MG63 (cell line): ENCODE measurements at regions not wholly inside any gene's neighbourhood (a gene's known extent, or its start where the extent isn't known, plus 50 kb on each side); places are given as distances from the start of the nearest gene placed in this dataset.
A peak's percentile ranks its signal among the peaks of the same experiment; 100 is the strongest.

ENCODE experiments used
- DNase-seq: peaks from one replicate; pipeline ENCODE4 v3.0.0-alpha.2; 2020
- H3K27me3 ChIP-seq: fragments of 250-450 bp; sonication (Bioruptor Pico); 2 replicates; pipeline ENCODE4 v1.5.1; 2020; ENCODE audit warnings: mild to moderate bottlenecking, moderate library complexity
- H3K36me3 ChIP-seq: fragments of 250-450 bp; sonication (Bioruptor Pico); 2 replicates; pipeline ENCODE4 v1.5.1; 2020; ENCODE audit warnings: mild to moderate bottlenecking, moderate library complexity
- H3K4me3 ChIP-seq: fragments of 250-450 bp; sonication (Bioruptor Pico); 2 replicates; pipeline ENCODE4 v1.5.1; 2020; ENCODE audit warnings: mild to moderate bottlenecking, moderate library complexity
- H3K9me3 ChIP-seq: fragments of 250-450 bp; sonication (Bioruptor Pico); 2 replicates; pipeline ENCODE4 v1.5.1; 2020; ENCODE audit warnings: mild to moderate bottlenecking, moderate library complexity

- Histone ChIP-seq H3K27me3 (no peaks in the 10 kb centered on the region), H3K36me3 (no peaks in the 10 kb centered on the region)
- no peak for DNase-seq
Measured at GRCh38 chr14:38074081-38074480, 133.6 kb upstream of the SSTR1 start.

DNA sequence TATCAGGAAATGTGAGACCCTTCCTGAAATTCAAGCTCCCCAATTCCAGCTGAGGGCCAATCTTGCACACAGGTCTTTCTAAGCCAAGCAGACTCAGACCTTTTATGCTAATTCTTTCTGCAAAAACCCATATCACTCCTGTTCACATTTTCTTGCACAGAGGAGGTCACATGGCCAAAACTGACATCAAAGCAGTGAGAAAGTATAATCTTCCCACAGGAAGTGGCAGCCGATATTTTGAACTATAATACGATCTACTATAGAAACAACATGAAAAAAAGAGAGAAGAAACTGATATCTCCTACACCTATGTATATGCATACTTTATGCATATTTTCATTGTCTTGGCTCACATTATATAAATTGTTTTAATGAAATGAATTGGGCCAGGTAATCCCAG lies 132.9 kb upstream of the SSTR1 start:
- DNase-seq: no peak
- Histone ChIP-seq H3K36me3 (no peaks in the 10 kb centered on the region), H3K9me3 (no peaks in the 10 kb centered on the region), H3K27me3 (no peaks in the 10 kb centered on the region), H3K4me3 (no peak overlapping the region)

More at GRCh38 chr14:38074081-38074480, 133.6 kb upstream of the SSTR1 start:
- Histone ChIP-seq H3K4me3 (no peak overlapping the region), H3K9me3 (no peaks in the 10 kb centered on the region)

DNA sequence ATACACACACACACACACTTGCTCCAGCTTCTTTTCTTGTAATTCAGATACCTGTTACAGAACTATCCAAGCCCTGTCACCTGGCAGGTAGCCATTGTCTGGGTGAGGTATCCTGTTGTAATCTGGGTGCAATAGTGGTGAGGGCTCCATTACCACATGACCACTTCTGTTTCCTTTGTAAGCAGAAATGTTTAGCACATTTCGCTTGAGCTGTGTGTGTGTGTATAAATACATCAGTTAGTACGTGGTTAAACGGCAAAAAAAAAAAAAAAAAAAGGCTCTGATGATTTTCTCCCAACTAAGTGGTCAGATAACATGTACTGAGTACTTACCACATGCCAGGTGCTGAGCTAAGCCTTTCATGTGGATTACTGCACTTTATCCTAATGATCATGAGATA lies 129.3 kb upstream of the SSTR1 start:
- no peaks in the 10 kb centered on the region for H3K27me3 ChIP-seq
- no peak for DNase-seq
- H3K9me3 ChIP-seq: no peaks in the 10 kb centered on the region
- no peaks in the 10 kb centered on the region for H3K36me3 ChIP-seq
- no peak overlapping the region for H3K4me3 ChIP-seq

- no peak for DNase-seq
- Histone ChIP-seq H3K36me3 (no peaks in the 10 kb centered on the region), H3K4me3 (no peak overlapping the region), H3K27me3 (no peaks in the 10 kb centered on the region), H3K9me3 (no peaks in the 10 kb centered on the region)
Measured at GRCh38 chr14:38079268-38079667, 128.4 kb upstream of the SSTR1 start.

DNA sequence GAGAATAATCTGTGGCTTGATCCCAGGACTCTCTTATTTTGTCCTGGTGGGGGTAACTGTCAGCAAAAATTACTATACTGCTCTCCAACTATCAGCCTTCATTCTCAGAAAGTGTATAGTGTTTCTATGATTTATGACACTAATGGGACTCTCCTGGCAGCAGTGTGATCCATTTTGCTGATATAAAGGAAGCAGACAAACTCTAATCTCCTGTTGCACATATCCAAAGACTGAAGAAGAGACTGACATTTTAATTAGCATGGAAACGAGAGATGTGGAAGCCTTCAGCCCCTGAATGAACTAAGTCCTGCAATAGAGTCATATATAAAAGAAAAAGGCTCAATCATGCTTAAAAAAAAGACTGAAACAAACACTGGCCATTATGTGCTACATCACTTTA lies 127.8 kb upstream of the SSTR1 start:
- Histone ChIP-seq H3K4me3 (no peak overlapping the region), H3K36me3 (no peaks in the 10 kb centered on the region), H3K27me3 (no peaks in the 10 kb centered on the region), H3K9me3 (no peaks in the 10 kb centered on the region)
- DNase-seq: no peak

- Histone ChIP-seq H3K9me3 (no peaks in the 10 kb centered on the region), H3K27me3 (no peaks in the 10 kb centered on the region), H3K36me3 (no peaks in the 10 kb centered on the region), H3K4me3 (no peak overlapping the region)
- DNase-seq: no peak
Measured at GRCh38 chr14:38080696-38081095, 127.0 kb upstream of the SSTR1 start.

DNA sequence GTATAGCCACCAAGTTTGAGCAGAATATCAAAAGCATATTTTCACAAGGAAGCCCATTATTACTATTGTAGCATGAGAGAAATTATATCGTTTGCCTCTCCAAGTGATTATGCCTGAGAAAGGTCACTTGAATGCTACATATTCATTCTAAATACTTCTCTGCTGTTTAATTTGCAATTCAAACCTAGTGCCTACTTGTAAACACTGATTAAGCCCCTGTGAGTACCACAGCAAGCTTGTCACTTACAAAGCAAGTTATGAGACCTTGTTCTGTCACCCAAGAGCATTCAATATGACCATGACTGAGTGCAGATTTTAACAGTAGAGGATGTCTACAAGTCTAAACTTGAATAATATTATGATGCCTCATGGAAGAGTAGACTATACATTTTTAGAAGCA lies 124.7 kb upstream of the SSTR1 start:
- Histone ChIP-seq H3K36me3 (no peaks in the 10 kb centered on the region), H3K9me3 (no peaks in the 10 kb centered on the region), H3K4me3 (no peak overlapping the region), H3K27me3 (no peaks in the 10 kb centered on the region)
- no peak for DNase-seq

GRCh38 chr14:38089123-38089522 lies 118.6 kb upstream of the SSTR1 start:
- Histone ChIP-seq H3K36me3 (no peaks in the 10 kb centered on the region), H3K9me3 (peaks cover 2% of the 10 kb centered on the region; the same call in 1 of the 2 replicates), H3K27me3 (no peaks in the 10 kb centered on the region), H3K4me3 (peak overlapping the region; percentile 48)
- no peak for DNase-seq

DNA sequence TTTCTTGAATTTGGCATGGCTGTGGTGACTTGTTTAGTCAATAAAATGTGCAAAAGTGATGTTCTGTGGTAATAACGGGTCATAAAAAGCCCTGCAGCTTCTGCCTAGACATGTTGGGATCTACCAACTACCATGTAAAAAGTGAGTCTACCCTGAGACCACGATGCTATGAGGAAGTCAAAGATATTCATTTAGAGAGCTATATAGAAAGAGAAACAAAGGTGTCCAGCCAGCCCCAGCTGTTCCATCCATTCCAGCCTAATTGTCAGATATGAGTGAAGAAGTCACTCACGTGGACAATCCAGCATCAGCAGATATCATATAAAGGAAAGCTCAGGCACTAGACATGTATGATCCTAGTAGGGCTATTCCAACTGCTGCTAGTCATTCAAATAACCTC lies 117.2 kb upstream of the SSTR1 start:
- no peaks in the 10 kb centered on the region for H3K27me3 ChIP-seq
- no peaks in the 10 kb centered on the region for H3K36me3 ChIP-seq
- DNase-seq: no peak
- H3K4me3 ChIP-seq: no peak overlapping the region
- H3K9me3 ChIP-seq: peaks cover 5% of the 10 kb centered on the region; the same call in 1 of the 2 replicates

DNA sequence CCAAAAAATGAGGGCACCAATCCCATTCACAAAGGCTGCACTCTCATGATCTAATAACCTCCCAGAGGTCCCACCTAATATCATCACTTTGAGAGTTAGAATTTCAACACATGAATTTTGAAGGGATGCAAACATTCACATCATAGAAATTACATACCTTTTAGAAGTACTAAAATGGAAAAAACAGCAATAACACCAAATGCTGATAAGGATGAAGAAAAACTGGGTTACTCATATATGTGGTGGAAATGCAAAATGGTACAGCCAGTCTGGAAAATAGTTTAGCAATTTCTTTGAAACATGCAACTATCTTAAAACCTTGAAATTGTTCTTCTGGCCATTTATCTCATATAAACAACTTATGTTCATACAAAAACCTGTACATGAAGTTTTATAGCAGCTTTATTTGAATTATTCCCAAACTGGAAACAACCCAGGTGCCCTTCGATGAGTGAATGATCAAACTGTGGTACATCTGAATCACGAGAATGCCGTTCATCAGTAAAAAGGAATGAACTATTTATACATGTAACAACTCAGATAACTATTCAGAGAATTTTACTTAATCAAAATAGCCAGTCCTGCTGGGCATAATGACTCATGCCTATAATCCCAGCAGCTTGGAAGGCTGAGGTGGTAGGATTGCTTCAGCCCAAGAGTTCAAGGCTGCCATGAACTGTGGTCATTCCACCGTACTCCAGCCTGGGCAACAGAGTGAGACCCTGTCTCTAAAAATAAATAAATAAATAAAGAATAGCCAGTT lies 109.4 kb upstream of the SSTR1 start:
- no peaks in the 10 kb centered on the region for H3K27me3 ChIP-seq
- H3K4me3 ChIP-seq: no peak overlapping the region
- peak; percentile 61 for DNase-seq
- H3K9me3 ChIP-seq: peaks cover 15% of the 10 kb centered on the region
- no peaks in the 10 kb centered on the region for H3K36me3 ChIP-seq

GRCh38 chr14:38101679-38102078 lies 106.0 kb upstream of the SSTR1 start:
- no peaks in the 10 kb centered on the region for H3K27me3 ChIP-seq
- DNase-seq: no peak
- no peak overlapping the region for H3K4me3 ChIP-seq
- no peaks in the 10 kb centered on the region for H3K36me3 ChIP-seq
- peaks cover 10% of the 10 kb centered on the region for H3K9me3 ChIP-seq

GRCh38 chr14:38103542-38104225 lies 104.0 kb upstream of the SSTR1 start:
- peaks cover 5% of the 10 kb centered on the region for H3K9me3 ChIP-seq
- DNase-seq: no peak
- no peak overlapping the region for H3K4me3 ChIP-seq
- no peaks in the 10 kb centered on the region for H3K27me3 ChIP-seq
- H3K36me3 ChIP-seq: no peaks in the 10 kb centered on the region

DNA sequence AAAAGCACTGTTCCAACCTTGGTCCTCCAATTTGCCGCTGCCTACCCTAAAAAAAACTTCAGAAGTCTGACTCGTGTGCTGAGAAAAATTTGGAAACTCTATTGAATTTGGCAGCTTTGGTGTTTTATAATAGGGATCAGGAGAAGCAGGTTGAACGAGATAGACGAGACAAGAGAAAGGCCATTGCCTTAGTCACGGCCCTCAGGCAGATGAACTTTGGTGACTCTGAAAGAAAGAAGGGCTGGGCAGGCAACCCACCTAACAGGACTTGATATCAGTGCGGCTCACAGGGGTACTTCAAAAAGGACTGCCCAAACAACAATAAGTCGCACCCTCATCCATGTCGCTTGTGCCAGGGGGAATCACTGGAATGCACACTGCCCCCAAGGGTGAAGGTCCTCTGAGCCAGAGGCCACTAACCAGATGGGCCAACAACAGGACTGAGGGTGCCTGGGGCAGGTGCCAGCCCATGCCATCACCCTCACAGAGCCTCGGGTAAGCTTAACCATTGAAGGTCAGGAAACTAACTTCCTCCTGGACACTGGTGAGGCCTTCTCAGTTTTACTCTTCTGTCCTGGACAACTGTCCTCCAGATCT lies 102.5 kb upstream of the SSTR1 start:
- Histone ChIP-seq H3K27me3 (no peaks in the 10 kb centered on the region), H3K4me3 (no peak overlapping the region), H3K9me3 (peaks cover 2% of the 10 kb centered on the region; the same call in 1 of the 2 replicates), H3K36me3 (no peaks in the 10 kb centered on the region)
- DNase-seq: no peak

- H3K4me3 ChIP-seq: no peak overlapping the region
- H3K27me3 ChIP-seq: no peaks in the 10 kb centered on the region
- no peak for DNase-seq
- H3K36me3 ChIP-seq: no peaks in the 10 kb centered on the region
- H3K9me3 ChIP-seq: no peaks in the 10 kb centered on the region
Measured at GRCh38 chr14:38107216-38107631, 100.5 kb upstream of the SSTR1 start.

GRCh38 chr14:38108681-38109080 lies 99.0 kb upstream of the SSTR1 start:
- Histone ChIP-seq H3K9me3 (no peaks in the 10 kb centered on the region), H3K36me3 (no peaks in the 10 kb centered on the region), H3K27me3 (no peaks in the 10 kb centered on the region), H3K4me3 (no peak overlapping the region)
- DNase-seq: no peak

- Histone ChIP-seq H3K36me3 (no peaks in the 10 kb centered on the region), H3K27me3 (no peaks in the 10 kb centered on the region), H3K4me3 (no peak overlapping the region), H3K9me3 (no peaks in the 10 kb centered on the region)
- DNase-seq: no peak
Measured at GRCh38 chr14:38110258-38110657, 97.4 kb upstream of the SSTR1 start.

DNA sequence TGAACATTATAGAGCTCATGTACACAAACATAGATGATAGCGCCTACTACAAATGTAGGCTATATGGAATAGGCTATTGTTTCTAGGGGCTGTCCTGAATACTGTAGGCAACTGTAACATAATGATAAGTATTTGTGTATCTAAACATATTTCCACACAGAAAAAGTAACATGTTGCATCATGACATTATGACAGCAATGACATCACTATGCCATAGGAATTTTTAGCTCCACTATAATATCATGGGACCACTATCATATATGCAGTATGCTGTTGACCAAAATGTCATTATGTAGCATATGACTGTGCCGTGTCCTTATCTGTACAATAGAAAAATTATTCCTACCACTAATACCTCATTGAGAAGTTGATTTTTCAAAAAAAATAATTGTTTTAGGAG lies 96.7 kb upstream of the SSTR1 start:
- Histone ChIP-seq H3K36me3 (no peaks in the 10 kb centered on the region), H3K9me3 (no peaks in the 10 kb centered on the region), H3K27me3 (no peaks in the 10 kb centered on the region), H3K4me3 (no peak overlapping the region)
- DNase-seq: no peak

DNA sequence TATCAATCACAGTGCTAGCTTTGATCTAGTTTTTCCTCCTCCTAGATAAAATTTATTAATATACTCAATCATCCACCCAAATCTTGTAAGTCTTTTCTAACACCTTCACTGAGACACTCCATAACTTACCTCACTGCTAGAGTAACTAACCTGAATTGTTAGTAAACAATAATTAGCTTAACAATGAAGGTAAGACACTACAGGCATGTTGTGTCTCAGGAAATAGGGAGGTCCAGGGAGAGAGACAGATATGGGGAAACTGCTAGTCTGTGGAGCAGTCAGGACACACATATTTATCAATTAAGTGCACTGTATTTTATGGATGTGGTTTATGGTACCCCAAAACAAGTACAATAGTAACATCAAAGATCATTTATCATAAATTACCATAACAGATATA lies 94.2 kb upstream of the SSTR1 start:
- no peaks in the 10 kb centered on the region for H3K9me3 ChIP-seq
- no peak overlapping the region for H3K4me3 ChIP-seq
- no peaks in the 10 kb centered on the region for H3K36me3 ChIP-seq
- no peak for DNase-seq
- H3K27me3 ChIP-seq: no peaks in the 10 kb centered on the region
